ENCODE measurements at regions not wholly inside any gene's neighbourhood (a gene's known extent, or its start where the extent isn't known, plus 50 kb on each side); places are given as distances from the start of the nearest gene placed in this dataset.
"Not testable (repeated sequence)": the region's sequence is repeated elsewhere in the genome, so short reads cannot be mapped to it uniquely, and the experiment has no call there.

DNA sequence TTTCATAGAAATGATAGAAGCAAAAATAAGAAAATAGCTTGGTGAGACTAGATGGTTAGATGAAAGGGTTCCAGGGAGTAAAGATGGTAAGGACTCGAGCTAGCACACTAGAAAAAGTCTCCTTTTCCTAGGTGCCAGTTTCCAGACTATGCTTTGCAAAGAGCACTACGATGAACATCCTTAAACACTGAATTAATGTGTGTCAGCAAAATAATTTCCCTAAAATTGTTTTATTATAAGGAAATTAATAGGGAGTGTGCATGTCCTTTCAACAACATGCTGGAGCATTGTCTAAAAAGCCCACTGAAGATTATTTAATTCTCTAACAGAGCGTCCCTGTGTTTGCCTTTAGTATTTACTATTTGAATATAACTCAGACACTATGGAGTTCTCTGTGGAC lies 107.4 kb upstream of the NDUFV2 start:
- DNase-seq, result no peak

DNA sequence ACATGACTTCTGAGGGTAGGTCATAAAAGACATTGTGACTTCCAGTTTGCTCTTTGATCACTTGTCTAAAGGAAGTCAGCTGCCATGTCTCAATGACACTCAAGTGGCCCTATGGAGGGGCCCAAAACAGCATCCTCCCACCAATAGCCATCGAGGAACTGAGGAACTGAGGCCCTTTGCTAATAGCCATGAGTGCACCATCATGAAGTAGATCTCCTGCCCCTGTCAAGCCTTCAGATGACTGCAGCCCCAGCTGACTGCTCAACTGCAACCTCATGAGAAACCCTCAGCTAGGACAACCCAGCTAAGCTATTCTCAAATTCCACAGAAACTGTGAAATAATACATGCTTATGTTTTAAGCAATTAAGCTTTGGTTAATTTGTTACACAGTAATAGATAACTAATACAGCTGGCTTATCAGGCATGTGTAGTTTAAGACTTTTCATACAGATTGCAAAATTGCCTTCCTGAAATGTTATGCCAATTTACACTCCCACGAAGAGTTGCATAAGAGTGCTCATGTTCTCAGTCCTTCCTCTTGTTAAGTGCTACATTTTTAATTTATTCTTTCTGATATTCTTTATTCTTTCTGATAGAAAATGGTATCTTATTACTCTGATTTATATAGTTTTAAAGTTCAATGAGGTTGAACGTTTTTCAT lies 105.6 kb upstream of the NDUFV2 start:
- peak; percentile 83 to 85 for DNase-seq

DNA sequence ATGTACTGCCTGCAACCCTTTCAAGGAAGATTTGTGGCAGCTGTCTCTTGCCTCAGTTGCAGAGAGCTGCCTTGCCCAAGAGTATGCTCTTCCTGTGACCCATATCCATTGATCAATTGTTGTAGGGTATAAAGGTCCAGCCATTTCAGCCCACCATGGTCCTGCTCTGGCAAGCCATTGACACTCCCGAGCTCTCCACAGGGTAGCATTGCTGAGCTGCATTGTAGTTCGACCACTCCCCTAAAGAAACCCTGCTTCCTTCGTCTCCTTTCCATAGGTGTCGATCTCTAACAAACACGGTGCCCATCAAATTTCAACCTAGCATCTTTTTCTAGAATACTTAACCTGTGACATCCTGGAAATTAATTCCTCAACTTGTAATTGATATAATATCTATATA lies 104.9 kb upstream of the NDUFV2 start:
- no peak for DNase-seq

DNA sequence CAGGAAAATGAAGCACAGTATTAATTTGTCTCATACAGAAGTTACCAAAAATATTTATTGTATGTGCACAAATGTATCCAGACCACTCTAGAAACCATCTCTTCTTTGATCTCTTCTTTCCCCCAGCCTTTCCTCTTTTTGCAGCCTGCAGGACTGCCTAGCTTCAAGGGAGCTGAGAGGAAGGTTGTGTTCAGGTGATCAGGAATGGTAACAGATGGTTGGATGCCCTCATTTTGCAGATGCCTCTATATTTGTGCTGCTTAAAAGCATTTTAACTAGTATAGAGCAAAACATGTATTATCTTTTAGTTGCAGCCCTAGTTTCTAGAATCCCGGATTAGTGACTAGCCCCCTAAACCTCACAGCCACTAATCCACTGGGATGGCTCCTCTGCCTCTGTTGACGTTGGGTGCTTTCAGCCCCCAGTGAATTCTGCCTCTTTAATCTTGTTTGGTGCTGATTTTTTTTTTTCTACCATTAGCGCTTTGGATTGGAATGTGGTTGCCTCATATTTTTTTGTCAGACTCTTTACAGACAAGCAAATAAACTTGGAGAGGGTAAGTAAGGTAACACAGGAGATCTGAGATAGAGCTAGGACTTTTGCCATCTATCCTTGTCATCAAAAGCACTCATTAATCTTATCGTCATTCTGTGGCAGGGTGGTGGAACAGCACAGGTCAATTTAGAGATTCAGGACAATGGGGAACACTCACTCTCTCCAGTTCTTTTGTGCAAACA lies 103.8 kb upstream of the NDUFV2 start:
- DNase-seq, result no peak

DNA sequence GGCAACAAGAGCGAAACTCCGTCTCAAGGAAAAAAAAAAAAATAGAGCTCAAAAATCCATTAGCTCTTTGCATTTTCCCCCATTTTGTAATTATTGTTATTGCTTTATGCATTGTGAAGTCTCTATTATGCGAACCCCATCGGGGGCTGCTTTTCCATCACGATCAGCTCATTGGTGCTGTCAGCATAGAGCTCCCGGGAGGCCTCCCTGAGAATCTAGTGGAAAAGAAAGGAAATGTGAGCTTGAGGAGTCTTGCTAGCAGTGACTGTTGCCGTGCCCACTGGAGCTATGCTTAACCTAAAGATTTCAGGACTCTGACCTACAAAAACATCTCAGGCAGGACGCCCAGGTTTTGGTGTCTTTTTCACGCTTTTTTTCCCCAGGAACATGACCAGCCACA lies 102.6 kb upstream of the NDUFV2 start:
- DNase-seq, result no peak

DNA sequence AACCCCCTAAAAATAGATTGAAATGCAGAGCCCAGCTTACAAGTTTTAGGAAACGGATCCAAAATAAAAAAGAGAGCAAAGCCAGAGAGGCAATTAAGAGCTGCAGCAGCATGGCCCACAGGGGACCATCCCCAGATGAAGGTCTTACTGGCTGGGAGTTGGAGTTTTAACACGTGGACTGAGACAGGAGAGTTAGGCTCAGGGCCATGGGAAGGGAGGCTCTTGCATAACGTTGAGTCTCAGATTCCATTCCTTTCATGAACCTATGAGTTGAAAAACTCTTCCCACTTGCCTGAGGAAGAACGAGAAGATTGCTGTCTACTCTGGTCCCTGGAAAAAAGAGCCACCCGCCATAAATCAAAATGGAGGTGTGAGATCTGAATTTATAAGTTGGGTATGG lies 101.8 kb upstream of the NDUFV2 start:
- no peak for DNase-seq

DNA sequence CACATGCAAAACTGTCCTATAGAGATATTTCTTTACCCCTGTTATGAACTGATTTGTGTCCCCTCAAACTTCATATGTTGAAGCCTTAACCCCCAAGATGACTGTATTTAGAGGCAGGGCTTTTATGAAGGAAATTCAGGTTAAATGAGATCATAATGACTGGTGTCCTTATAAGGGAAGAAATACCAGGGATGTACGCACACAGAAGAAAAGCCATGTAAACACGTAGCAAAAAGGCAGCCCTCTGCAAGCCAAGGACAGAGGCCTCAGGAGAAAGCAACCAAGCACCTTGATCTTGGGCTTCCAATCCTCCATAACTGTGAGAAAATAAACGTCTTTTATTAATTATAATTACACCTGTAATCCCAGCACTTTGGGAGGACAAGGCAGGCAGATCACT lies 101.3 kb upstream of the NDUFV2 start:
- DNase-seq, result no peak

DNA sequence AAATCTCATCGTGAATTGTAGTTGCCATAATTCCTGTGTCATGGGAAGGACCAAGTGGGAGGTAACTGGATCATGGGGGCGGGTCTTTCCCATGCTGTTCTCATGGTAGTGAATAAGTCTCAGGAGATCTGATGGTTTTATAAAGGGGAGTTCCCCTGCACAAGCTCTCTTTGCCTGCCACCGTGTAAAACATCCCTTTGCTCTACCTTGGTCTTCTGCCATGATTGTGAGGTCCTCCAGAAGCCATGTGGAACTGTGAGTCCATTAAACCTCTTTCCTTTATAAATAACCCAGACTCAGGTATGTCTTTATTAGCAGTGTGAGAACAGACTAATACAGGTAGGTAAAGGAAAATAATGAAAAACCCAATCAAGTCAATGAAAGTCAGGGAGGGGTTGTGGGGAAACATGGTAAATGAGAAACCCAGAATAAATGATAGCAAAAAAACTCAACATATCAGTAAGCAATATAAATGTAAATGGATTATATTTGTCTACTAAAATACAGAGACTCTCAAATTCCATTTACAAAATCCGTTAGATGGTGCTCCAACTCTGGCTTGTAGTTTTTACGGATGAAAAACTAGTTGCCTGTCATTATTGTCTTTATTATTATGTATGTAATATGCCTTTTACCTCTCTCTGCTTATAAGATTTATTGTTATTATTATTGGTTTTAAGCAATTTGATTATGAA lies 98.9 kb upstream of the NDUFV2 start:
- DNase-seq, result no peak

DNA sequence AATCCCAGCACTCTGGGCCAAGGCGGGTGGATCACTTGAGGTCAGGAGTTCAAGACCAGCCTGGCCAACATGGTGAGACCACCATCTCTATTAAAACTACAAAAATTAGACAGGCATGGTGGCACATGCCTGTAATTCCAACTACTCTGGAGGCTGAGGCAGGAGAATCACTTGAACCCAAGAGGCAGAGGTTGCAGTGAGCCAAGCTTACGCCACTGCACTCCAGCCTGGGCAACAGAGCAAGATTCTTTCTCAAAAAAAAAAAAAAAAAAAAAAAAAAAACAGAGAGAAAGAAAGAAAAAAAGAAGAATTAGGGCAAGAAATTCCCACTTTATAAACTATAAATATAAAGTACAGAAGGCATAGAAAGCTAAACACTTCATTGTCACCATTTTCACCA lies 98.2 kb upstream of the NDUFV2 start:
- DNase-seq, result not testable (repeated sequence)

DNA sequence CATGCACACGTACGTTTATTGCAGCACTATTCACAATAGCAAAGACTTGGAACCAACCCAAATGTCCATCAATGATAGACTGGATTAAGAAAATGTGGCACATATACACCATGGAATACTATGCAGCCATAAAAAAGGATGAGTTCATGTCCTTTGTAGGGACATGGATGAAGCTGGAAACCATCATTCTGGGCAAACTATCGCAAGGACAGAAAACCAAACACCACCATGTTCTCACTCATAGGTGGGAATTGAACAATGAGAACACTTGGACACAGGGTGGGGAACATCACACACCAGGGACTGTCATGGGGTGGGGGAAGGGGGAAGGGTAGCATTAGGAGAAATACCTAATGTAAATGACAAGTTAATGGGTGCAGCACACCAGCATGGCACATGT lies 94.8 kb upstream of the NDUFV2 start:
- not testable (repeated sequence) for DNase-seq

DNA sequence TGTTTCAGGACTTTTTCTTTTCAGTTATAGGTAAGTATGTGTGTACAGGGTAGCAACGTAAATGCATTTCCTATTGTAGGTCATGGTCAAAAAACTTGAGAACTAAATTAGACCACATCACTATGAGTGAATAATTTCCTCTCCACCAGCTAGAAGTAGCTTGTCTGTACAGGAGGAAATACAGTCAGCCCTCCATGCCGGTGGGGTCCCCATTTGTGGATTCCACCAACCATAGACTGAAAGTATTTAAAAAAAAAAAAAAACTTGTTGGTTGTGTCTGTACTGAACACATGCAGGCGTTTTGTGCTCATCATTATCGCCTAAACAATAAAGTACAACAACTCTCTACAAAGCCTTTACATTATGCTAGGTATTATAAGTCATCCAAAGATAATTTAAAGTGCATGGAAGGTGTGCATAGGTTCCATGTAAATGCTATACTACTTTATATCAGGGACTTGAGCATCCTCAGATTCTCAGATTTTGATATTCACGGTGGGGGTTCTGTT lies 94.2 kb upstream of the NDUFV2 start:
- DNase-seq, result no peak

DNA sequence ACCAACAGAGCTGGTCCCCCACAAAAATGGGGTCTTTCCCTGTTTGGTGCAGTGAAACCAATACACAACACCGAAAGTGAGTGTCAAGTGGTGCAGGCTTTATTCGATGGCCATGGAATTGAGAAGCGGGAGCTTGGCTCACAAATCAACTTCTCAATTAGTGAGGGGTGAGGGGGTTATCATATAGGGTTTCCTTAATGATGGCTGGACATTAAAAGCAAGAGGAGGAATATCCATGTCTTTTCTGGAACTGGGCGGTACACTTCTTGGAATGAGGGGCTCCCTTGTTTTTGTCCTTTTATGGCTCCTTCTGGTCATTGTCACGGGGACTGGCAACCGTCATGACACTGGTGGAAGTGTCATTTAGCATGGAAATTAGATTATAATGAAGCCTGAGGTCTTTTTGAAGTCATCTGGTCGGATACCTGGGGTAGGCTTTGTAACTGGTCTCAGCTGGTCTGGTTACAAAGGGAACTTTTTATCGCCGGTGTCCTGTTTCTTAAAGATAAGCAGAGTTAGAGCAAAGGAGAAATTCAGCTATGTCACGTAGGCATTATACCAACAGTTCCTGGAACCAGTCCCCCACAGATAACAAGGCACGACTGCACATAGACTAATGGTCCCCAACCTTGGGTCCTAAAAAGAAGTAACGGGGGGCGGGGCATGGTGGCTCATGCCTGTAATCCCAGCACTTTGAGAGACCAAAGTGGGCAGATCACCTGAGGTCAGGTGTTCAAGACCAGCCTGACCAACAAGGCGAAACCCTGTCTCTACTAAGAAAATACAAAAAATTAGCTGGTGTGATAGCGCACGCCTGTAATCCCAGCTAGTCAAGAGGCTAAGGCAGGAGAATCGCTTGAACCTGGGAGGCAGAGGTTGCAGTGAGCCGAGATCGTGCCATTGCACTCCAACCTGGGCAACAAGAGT lies 93.5 kb upstream of the NDUFV2 start:
- DNase-seq, result no peak

DNA sequence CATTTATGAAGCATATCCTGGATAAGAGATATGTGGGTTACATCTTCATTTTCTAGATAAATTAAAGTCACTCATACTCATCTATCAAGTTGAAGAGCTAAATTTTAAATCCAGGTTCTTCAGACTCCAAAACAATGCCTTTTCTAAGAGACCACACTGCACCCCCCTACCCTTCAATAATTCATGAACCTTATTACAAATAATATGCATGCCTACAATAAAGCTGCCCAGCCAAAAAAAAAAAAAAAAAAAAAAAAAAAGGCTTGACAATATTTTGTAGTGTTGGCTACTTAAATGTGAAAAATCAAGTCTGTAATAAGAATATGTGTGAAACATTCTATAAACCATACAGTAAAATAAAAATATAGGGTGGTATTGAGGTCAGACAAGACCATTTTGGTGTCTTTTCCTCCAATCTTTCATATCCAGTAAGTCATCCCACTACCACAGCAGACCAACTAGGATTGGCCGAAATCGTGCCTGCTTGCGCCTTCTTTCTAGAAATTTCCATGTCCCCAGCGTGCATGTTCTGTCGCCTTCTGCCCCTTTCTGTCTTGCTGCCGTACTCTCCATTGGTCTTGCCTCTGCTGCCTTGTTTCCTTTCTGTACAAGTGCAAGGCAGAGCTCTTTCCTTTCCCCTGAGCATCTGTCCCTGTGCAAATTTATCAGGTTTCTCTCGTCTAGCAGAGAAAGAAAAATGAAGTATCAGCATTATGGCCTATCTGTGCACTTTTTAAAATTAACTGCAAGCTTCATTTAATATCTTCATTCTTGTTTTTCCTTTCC lies 92.6 kb upstream of the NDUFV2 start:
- no peak for DNase-seq

DNA sequence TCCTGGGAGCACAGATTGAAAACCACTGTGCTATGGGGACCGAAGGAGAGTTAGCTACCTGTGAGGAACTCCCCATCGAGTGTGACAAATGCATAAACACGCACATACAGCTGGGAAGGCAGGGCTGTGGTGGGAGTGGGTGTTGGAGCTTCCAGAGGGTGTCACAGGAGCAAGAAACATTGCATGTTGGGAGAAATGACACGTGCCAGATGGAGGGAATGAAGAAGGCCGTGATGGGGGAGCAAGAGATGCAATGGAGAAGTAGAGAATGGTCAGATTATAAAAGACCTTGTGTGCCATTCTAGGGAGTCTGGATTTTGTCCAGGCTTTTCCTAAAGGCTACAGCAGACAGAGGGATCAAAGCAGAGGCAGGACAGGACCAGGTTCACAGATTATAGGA lies 91.1 kb upstream of the NDUFV2 start:
- DNase-seq, result no peak

DNA sequence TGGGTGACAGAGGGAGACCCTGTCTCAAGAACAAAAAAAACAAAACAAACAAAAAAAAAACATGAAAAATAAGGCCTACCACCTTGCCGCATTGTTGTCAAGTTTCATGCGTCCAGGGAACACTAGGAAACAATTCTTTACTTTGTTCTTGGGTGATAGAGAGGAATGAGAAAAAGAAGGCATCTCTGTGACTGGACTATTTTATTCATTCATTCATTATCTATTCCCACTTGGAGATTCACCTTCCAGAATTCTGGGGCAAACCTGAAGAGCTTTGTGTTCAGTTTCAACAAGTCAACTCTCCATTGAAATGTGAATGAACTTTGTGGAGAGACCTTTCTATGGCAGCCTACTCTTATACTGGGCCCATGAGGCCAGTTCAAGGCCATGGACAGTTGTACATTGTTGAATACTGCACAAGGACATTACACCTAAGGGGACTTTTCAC lies 88.5 kb upstream of the NDUFV2 start:
- no peak for DNase-seq

DNA sequence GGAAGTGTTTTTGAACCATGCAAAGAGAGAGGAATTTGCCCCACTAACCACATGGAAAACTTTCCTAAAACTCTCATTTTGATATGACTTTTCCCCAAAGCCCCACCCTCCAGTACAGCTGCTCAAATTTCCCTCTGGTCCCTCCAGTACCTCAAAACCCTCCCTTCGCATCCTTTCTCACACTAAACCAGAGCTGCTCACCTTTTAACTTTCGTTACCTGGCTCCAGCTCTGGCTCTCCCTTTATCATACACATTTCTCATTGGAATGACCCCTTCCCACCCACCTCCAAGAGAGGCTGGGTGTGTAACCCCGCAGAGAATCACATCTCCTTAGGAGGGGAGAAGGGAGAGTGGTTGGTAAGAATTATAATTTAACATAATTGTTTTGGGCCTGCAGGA lies 86.8 kb upstream of the NDUFV2 start:
- no peak for DNase-seq

DNA sequence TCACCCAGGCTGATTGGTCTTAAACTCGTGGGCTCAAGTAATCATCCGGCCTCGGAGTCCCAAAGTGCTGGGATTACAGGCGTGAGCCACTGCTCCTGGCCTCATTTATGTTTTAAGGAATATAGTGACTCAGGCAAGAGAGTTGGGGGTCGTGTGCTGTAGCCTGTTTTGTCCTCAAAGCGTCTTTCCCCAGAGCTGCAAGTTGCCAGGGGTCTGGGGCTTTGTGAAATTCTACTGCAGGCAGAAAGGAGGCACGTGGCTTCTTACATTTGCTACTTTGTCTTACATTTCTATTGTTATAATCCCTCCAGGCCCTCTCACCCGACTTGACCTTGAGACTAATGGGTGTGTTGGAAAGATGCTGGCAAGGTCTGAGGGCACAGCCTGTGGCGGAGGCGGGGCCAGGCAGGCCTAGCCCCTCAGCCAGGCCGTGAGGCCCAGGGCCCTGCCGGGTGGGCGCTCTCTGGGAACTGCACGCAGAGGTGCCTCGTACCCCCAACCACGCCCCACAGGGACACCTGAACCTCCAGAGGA lies 85.8 kb upstream of the NDUFV2 start:
- no peak for DNase-seq

DNA sequence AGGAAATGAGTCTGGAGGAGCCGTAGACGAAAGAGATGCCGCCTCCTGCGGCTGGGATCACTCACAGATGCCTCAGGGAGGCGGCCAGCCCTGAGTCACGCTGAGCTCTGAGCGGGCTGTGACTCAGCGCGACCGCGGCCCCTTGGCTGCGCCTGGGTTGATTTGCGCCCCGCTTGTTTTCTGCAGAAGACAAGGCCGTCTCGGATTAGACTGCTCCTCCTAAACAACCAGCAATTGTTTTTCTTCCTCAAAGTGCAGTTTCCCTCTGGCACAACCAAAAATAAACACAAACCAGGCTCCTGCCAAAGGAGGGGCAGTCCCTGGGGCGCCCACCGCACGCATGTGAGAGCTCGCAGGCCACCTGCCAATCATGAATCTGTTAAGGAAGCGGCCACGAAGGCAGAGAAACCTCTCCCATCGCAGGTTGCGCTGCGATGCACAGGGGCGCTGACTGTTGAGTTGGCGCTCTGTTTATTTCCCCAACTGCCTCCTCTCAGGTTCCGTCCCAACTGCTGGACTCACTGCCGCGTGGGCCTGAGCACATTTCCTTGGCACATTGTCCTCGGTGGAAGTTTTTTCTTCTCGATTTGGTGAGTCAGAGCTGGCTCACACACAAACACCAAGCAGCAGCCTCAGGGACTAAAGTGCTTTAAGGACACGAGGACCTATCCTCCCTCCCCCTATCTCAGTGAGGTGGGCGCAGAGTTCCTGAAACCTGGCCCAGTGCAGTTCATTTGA lies 85.2 kb upstream of the NDUFV2 start:
- DNase-seq, result peak; percentile 58 to 79

DNA sequence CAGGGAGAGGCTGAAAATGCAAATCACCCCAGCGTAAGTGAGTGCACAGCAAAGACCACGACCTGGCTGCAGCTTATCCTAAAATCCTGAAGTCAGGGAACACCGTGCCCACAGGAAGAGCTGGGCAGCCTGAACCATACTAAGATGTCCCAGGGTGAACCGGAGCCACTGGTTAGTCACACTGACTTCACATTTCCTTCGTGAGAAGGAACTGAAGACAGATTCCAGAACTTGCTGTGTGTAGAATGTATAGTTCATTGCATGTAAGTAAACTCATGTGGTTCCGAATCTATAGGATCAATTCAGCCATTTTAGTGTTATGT lies 84.6 kb upstream of the NDUFV2 start:
- DNase-seq, result peak; percentile 19 to 54

DNA sequence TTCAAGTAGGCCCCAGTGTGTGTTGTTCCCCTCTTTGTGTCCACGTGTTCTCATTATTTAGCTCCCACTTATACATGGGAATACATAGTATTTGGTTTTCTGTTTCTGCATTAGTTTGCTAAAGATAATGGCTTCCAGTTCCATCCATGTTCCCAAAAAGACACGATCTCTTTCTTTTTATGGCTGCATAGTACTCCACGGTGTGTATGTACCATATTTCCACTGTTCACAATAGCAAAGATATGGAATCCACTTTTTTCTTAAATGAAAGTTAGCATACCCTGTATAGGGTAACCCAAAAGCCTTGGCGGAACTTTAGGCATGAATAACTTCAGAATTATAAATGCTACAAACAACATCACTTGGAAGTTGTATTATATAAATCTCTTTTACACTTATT lies 83.4 kb upstream of the NDUFV2 start:
- DNase-seq, result no peak

DNA sequence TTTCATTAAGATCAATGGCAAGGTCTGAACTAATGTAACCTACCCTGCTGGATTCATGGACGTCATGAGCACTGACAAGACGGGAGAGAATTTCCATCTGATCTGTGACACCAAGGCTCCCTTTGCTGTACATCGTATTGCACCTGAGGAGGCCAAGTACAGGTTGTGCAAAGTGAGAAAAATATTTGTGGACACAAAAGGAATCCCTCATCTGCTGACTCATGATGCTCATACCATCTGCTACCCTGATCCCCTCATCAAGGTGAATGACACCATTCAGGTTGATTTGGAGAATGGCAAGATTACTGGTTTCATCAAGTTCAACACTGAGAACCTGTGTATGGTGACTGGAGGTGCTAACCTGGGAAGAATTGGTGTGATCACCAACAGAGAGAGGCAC lies 82.3 kb upstream of the NDUFV2 start:
- no peak for DNase-seq
